NCI-H1417 (cell line): ENCODE measurements at regions not wholly inside any gene's neighbourhood (a gene's known extent, or its start where the extent isn't known, plus 50 kb on each side); places are given as distances from the start of the nearest gene placed in this dataset.

Experiments used
- DNase-seq, 3 experiments: peaks; one replicate each; lab custom pipeline; 2025; lab: John Stamatoyannopoulos, UW

GRCh38 chr3:27939521-27939920 is 217.4 kb upstream of the EOMES start:
- no peak for DNase-seq

- no peak for DNase-seq
Observed at GRCh38 chr3:27939940-27940339, 217.8 kb upstream of the EOMES start.

GRCh38 chr3:27943106-27943505 is 221.0 kb upstream of the EOMES start:
- peak in 1 of 3 experiments; percentile 5 for DNase-seq

GRCh38 chr3:27945229-27945628 is 223.1 kb upstream of the EOMES start:
- DNase-seq: no peak

GRCh38 chr3:27960133-27960532 is 238.0 kb upstream of the EOMES start:
- peak in 1 of 3 experiments; percentile 48 for DNase-seq

- DNase-seq: no peak
Observed at GRCh38 chr3:27963519-27963918, 241.4 kb upstream of the EOMES start.

GRCh38 chr3:27971600-27971999 is 249.5 kb upstream of the EOMES start:
- no peak for DNase-seq

- no peak for DNase-seq
Observed at GRCh38 chr3:27976933-27977332, 254.8 kb upstream of the EOMES start.

GRCh38 chr3:27978440-27978839 is 256.3 kb upstream of the EOMES start:
- no peak for DNase-seq

- no peak for DNase-seq
Observed at GRCh38 chr3:27985369-27986035, 255.9 kb upstream of the CMC1 start.

- DNase-seq: no peak
Observed at GRCh38 chr3:27986234-27986879, 255.1 kb upstream of the CMC1 start.

- no peak for DNase-seq
Observed at GRCh38 chr3:27990324-27990723, 251.1 kb upstream of the CMC1 start.

GRCh38 chr3:27990837-27991236 is 250.6 kb upstream of the CMC1 start:
- DNase-seq: no peak

- peak; percentile 1 to 96 (median 74) for DNase-seq
Observed at GRCh38 chr3:27993051-27993450, 248.4 kb upstream of the CMC1 start.

- DNase-seq: no peak
Observed at GRCh38 chr3:28000608-28001007, 240.8 kb upstream of the CMC1 start.

- DNase-seq: no peak
Observed at GRCh38 chr3:28008235-28008634, 233.2 kb upstream of the CMC1 start.

- no peak for DNase-seq
Observed at GRCh38 chr3:28012830-28013229, 228.6 kb upstream of the CMC1 start.

GRCh38 chr3:28013864-28014473 is 227.4 kb upstream of the CMC1 start:
- no peak for DNase-seq

- DNase-seq: peak in 1 of 3 experiments; percentile 5
Observed at GRCh38 chr3:28018925-28019718, 222.3 kb upstream of the CMC1 start.

- no peak for DNase-seq
Observed at GRCh38 chr3:28019740-28020139, 221.7 kb upstream of the CMC1 start.

GRCh38 chr3:28022916-28023315 is 218.5 kb upstream of the CMC1 start:
- no peak for DNase-seq

GRCh38 chr3:28028554-28028953 is 212.9 kb upstream of the CMC1 start:
- no peak for DNase-seq
